ENCODE measurements at regions not wholly inside any gene's neighbourhood (a gene's known extent, or its start where the extent isn't known, plus 50 kb on each side); places are given as distances from the start of the nearest gene placed in this dataset.

DNA sequence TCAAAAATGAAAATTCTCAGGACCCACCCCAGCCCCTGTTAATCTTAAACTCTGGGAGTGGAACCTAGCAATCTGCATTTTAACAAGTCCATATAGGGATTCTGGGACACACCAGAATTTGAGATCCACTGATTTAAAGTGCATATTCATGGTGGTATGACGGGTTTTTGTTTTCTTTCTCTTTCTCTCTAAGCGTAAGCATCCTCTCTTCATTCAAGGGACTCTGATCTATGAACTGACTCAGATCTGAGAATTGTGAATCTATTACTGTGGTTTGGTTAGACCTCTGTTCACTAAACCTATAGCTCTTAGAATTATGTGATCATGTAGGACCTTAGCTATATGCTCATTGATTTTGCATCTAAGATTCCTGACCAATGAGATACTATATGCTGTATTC, 565.2 kb downstream of the CCDC171 start:
- Histone ChIP-seq H4K20me1 (ENCODE audit: insufficient read depth) (no peaks in the 10 kb centered on the region), H3K4me3 (replicated peaks in 1 of 2; ENCODE audit: low read depth in 1 of 2, low read length in 2 of 2) (no peak overlapping the region), H3K36me3 (ENCODE audit: control insufficient read depth in 1 of 2, insufficient read depth in 2 of 2, low read length in 2 of 2) (no peaks in the 10 kb centered on the region), H3K27ac (ENCODE audit: low read depth, low read length) (no peak overlapping the region), H3K79me2 (ENCODE audit: insufficient read depth, low read length) (no peaks in the 10 kb centered on the region), H3K4me2 (ENCODE audit: low read length) (no peak overlapping the region), H3K9ac (ENCODE audit: low read length) (no peak overlapping the region), H3K9me2 (ENCODE audit: insufficient read depth) (no peaks in the 10 kb centered on the region), H3K9me3 (ENCODE audit: control insufficient read depth in 1 of 2, insufficient read depth in 1 of 2, low read depth in 1 of 2, low read length in 2 of 2) (no peaks in the 10 kb centered on the region), H3K27me3 (ENCODE audit: insufficient read depth, low read length) (no peaks in the 10 kb centered on the region), H2AFZ (ENCODE audit: low read depth, low read length, poor library complexity, severe bottlenecking) (no peak overlapping the region), H3K4me1 (ENCODE audit: control insufficient read depth in 1 of 2, insufficient read depth in 2 of 2, low read length in 2 of 2) (no peaks in the 10 kb centered on the region)
- ChIA-PET POLR2A (no interaction called here), CTCF (no interaction called here), RAD21 (ENCODE audit: low non-redundant PET in 1 of 2, low total read pairs in 2 of 2, uncharacterized antibody in 2 of 2, unreplicated experiment in 2 of 2) (no interaction called here)
- ATAC-seq, result no peak
- no peak for DNase-seq (ENCODE audit: low read depth, low spot score)
- intact Hi-C loops (cut with micrococcal nuclease), result no loop called here
- no peak for TF ChIP-seq CBX3 (IDR thresholded peaks at IDR 0.05; ENCODE audit: low read depth)
- no peak for TF ChIP-seq MAX (IDR thresholded peaks at IDR 0.05)
- no peak for TF ChIP-seq SRF (IDR thresholded peaks at IDR 0.05; ENCODE audit: low read depth)
- TF ChIP-seq SP1 (IDR thresholded peaks at IDR 0.05; ENCODE audit: low read depth), result no peak
- TF ChIP-seq EGR1 (IDR thresholded peaks at IDR 0.05; ENCODE audit: low read depth), result no peak
- TF ChIP-seq, protein P1, sequence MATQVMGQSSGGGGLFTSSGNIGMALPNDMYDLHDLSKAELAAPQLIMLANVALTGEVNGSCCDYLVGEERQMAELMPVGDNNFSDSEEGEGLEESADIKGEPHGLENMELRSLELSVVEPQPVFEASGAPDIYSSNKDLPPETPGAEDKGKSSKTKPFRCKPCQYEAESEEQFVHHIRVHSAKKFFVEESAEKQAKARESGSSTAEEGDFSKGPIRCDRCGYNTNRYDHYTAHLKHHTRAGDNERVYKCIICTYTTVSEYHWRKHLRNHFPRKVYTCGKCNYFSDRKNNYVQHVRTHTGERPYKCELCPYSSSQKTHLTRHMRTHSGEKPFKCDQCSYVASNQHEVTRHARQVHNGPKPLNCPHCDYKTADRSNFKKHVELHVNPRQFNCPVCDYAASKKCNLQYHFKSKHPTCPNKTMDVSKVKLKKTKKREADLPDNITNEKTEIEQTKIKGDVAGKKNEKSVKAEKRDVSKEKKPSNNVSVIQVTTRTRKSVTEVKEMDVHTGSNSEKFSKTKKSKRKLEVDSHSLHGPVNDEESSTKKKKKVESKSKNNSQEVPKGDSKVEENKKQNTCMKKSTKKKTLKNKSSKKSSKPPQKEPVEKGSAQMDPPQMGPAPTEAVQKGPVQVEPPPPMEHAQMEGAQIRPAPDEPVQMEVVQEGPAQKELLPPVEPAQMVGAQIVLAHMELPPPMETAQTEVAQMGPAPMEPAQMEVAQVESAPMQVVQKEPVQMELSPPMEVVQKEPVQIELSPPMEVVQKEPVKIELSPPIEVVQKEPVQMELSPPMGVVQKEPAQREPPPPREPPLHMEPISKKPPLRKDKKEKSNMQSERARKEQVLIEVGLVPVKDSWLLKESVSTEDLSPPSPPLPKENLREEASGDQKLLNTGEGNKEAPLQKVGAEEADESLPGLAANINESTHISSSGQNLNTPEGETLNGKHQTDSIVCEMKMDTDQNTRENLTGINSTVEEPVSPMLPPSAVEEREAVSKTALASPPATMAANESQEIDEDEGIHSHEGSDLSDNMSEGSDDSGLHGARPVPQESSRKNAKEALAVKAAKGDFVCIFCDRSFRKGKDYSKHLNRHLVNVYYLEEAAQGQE (IDR thresholded peaks at IDR 0.05; ENCODE audit: low read depth), result no peak
- TF ChIP-seq YY1 (IDR thresholded peaks at IDR 0.05; ENCODE audit: extremely low read depth, insufficient replicate concordance, low read depth, low read length), result no peak
- TF ChIP-seq, protein P2, sequence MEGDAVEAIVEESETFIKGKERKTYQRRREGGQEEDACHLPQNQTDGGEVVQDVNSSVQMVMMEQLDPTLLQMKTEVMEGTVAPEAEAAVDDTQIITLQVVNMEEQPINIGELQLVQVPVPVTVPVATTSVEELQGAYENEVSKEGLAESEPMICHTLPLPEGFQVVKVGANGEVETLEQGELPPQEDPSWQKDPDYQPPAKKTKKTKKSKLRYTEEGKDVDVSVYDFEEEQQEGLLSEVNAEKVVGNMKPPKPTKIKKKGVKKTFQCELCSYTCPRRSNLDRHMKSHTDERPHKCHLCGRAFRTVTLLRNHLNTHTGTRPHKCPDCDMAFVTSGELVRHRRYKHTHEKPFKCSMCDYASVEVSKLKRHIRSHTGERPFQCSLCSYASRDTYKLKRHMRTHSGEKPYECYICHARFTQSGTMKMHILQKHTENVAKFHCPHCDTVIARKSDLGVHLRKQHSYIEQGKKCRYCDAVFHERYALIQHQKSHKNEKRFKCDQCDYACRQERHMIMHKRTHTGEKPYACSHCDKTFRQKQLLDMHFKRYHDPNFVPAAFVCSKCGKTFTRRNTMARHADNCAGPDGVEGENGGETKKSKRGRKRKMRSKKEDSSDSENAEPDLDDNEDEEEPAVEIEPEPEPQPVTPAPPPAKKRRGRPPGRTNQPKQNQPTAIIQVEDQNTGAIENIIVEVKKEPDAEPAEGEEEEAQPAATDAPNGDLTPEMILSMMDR (IDR thresholded peaks at IDR 0.05 in 2 of 3, conservative IDR thresholded peaks at IDR 0.05 in 1 of 3; ENCODE audit: borderline replicate concordance in 1 of 3, insufficient read depth in 1 of 3, low read depth in 2 of 3, low read length in 2 of 3), result no peak
- no peak for TF ChIP-seq JUND (IDR thresholded peaks at IDR 0.05)
- no peak for TF ChIP-seq EZH2phosphoT487 (IDR thresholded peaks at IDR 0.05; ENCODE audit: borderline replicate concordance)
- no peak for TF ChIP-seq EZH2 (IDR thresholded peaks at IDR 0.05)
- no peak for TF ChIP-seq ZNF274 (IDR thresholded peaks at IDR 0.05; ENCODE audit: low read depth, low read length)
- TF ChIP-seq, protein P3, sequence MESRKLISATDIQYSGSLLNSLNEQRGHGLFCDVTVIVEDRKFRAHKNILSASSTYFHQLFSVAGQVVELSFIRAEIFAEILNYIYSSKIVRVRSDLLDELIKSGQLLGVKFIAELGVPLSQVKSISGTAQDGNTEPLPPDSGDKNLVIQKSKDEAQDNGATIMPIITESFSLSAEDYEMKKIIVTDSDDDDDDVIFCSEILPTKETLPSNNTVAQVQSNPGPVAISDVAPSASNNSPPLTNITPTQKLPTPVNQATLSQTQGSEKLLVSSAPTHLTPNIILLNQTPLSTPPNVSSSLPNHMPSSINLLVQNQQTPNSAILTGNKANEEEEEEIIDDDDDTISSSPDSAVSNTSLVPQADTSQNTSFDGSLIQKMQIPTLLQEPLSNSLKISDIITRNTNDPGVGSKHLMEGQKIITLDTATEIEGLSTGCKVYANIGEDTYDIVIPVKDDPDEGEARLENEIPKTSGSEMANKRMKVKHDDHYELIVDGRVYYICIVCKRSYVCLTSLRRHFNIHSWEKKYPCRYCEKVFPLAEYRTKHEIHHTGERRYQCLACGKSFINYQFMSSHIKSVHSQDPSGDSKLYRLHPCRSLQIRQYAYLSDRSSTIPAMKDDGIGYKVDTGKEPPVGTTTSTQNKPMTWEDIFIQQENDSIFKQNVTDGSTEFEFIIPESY (IDR thresholded peaks at IDR 0.05; ENCODE audit: extremely low read depth, insufficient replicate concordance, low read length), result no peak
- no peak for TF ChIP-seq POLR2A (IDR thresholded peaks at IDR 0.05; ENCODE audit: borderline replicate concordance, extremely low read depth, insufficient read depth, insufficient read length)
- TF ChIP-seq POLR2AphosphoS5 (IDR thresholded peaks at IDR 0.05; ENCODE audit: low read depth, low read length), result no peak
- BruUV-seq (replicated peaks), result no TSS peak
